OCI-LY3 (cell line): ENCODE measurements at regions not wholly inside any gene's neighbourhood (a gene's known extent, or its start where the extent isn't known, plus 50 kb on each side); places are given as distances from the start of the nearest gene placed in this dataset.

Experiments
- CTCF ChIP-seq: fragments of 200-600, 300-600 bp; sonication (generic); IDR thresholded peaks from 2 replicates; pipeline ENCODE4 v1.5.1; 2014; ENCODE audit warnings: antibody characterized with exemption, low read length, low read depth
- EZH2phosphoT487 ChIP-seq: fragments of 200-600 bp; shearing (Covaris generic); IDR thresholded peaks from 2 replicates; pipeline ENCODE4 v1.6.1; 2018; ENCODE audit warnings: antibody characterized with exemption, mixed run types, low read depth

GRCh38 chr21:17725339-17725738, 93.8 kb downstream of the C21orf91 start:
- TF ChIP-seq EZH2phosphoT487 (no peak), CTCF (no peak)
